Sigmoid colon (tissue), 4 donors: ENCODE measurements at regions not wholly inside any gene's neighbourhood (a gene's known extent, or its start where the extent isn't known, plus 50 kb on each side); places are given as distances from the start of the nearest gene placed in this dataset.

Experiments used
- CTCF ChIP-seq, 4 experiments: fragments of 450-650 bp in 3 of 4; fragments of 200-600 bp in 1 of 4; IDR thresholded peaks; one replicate each; pipeline ENCODE4 v1.5.1; 2016 to 2019; ENCODE audit warnings: antibody characterized with exemption in 4 of 4, mild to moderate bottlenecking in 3 of 4, moderate library complexity in 2 of 4
- EP300 ChIP-seq, 4 donors: sonication (generic); formaldehyde crosslinking; IDR thresholded peaks; one replicate each; pipeline ENCODE4 v1.6.1; 2017; ENCODE audit warnings: antibody characterized with exemption in 4 of 4
- POLR2A ChIP-seq, 2 donors: fragments of 450-650 bp; IDR thresholded peaks; one replicate each; pipeline ENCODE4 v1.6.1; 2016; ENCODE audit warnings: antibody characterized with exemption in 2 of 2, mild to moderate bottlenecking in 2 of 2, moderate library complexity in 2 of 2

- TF ChIP-seq CTCF (IDR thresholded peaks at IDR 0.05) = no peak
- no peak for TF ChIP-seq EP300 (IDR thresholded peaks at IDR 0.05)
- no peak for TF ChIP-seq POLR2A (IDR thresholded peaks at IDR 0.05)
Measured at GRCh38 chr9:86794391-86795046, 152.8 kb downstream of the GAS1 start.
